ENCODE measurements at regions not wholly inside any gene's neighbourhood (a gene's known extent, or its start where the extent isn't known, plus 50 kb on each side); places are given as distances from the start of the nearest gene placed in this dataset.
A peak's percentile ranks its signal among the peaks of the same experiment; 100 is the strongest.
"Not testable (repeated sequence)": the region's sequence is repeated elsewhere in the genome, so short reads cannot be mapped to it uniquely, and the experiment has no call there.

GRCh38 chr21:9572782-9573181, 948.6 kb upstream of the TPTE start:
- DNase-seq (ENCODE audit: low spot score), result not testable (repeated sequence)

- DNase-seq (ENCODE audit: low spot score), result not testable (repeated sequence)
These were observed 947.9 kb upstream of the TPTE start for GRCh38 chr21:9573528-9573927.

GRCh38 chr21:9579275-9579674, 942.1 kb upstream of the TPTE start:
- DNase-seq (ENCODE audit: low spot score), result not testable (repeated sequence)

- DNase-seq (ENCODE audit: low spot score), result not testable (repeated sequence)
These were observed 933.4 kb upstream of the TPTE start for GRCh38 chr21:9587941-9588340.

GRCh38 chr21:9592591-9592990, 928.8 kb upstream of the TPTE start:
- DNase-seq (ENCODE audit: low spot score), result not testable (repeated sequence)

- DNase-seq (ENCODE audit: low spot score), result not testable (repeated sequence)
These were observed 927.7 kb upstream of the TPTE start for GRCh38 chr21:9593646-9594045.

GRCh38 chr21:9614011-9614410, 907.4 kb upstream of the TPTE start:
- DNase-seq (ENCODE audit: low spot score), result not testable (repeated sequence)

- DNase-seq (ENCODE audit: low spot score), result not testable (repeated sequence)
These were observed 900.1 kb upstream of the TPTE start for GRCh38 chr21:9621121-9621793.

- DNase-seq (ENCODE audit: low spot score), result not testable (repeated sequence)
These were observed 893.3 kb upstream of the TPTE start for GRCh38 chr21:9628051-9628450.

- DNase-seq (ENCODE audit: low spot score), result peak; percentile 37
These were observed 874.0 kb upstream of the TPTE start for GRCh38 chr21:9647409-9647808.

- DNase-seq (ENCODE audit: low spot score), result not testable (repeated sequence)
These were observed 873.1 kb upstream of the TPTE start for GRCh38 chr21:9648331-9648730.

- not testable (repeated sequence) for DNase-seq (ENCODE audit: low spot score)
These were observed 872.2 kb upstream of the TPTE start for GRCh38 chr21:9648947-9649720.

- not testable (repeated sequence) for DNase-seq (ENCODE audit: low spot score)
These were observed 868.6 kb upstream of the TPTE start for GRCh38 chr21:9652819-9653218.

GRCh38 chr21:9655221-9655620, 866.2 kb upstream of the TPTE start:
- DNase-seq (ENCODE audit: low spot score), result not testable (repeated sequence)

GRCh38 chr21:9656455-9656854, 864.9 kb upstream of the TPTE start:
- DNase-seq (ENCODE audit: low spot score), result peak; percentile 45

- not testable (repeated sequence) for DNase-seq (ENCODE audit: low spot score)
These were observed 863.6 kb upstream of the TPTE start for GRCh38 chr21:9657779-9658178.

- not testable (repeated sequence) for DNase-seq (ENCODE audit: low spot score)
These were observed 861.5 kb upstream of the TPTE start for GRCh38 chr21:9659877-9660276.

- not testable (repeated sequence) for DNase-seq (ENCODE audit: low spot score)
These were observed 857.3 kb upstream of the TPTE start for GRCh38 chr21:9663914-9664729.

GRCh38 chr21:9675811-9676210, 845.6 kb upstream of the TPTE start:
- not testable (repeated sequence) for DNase-seq (ENCODE audit: low spot score)

GRCh38 chr21:9679029-9679428, 842.4 kb upstream of the TPTE start:
- DNase-seq (ENCODE audit: low spot score), result not testable (repeated sequence)

GRCh38 chr21:9688945-9689344, 832.4 kb upstream of the TPTE start:
- not testable (repeated sequence) for DNase-seq (ENCODE audit: low spot score)

- DNase-seq (ENCODE audit: low spot score), result peak; percentile 36
These were observed 830.4 kb upstream of the TPTE start for GRCh38 chr21:9690981-9691380.
